GM04504 (cell line): ENCODE measurements at regions not wholly inside any gene's neighbourhood (a gene's known extent, or its start where the extent isn't known, plus 50 kb on each side); places are given as distances from the start of the nearest gene placed in this dataset.
"Not testable (repeated sequence)": the region's sequence is repeated elsewhere in the genome, so short reads cannot be mapped to it uniquely, and the experiment has no call there.

ENCODE experiments used
- DNase-seq: peaks from one replicate; pipeline ENCODE4 v3.0.0-alpha.2; 2012; ENCODE audit warnings: low read depth

DNA sequence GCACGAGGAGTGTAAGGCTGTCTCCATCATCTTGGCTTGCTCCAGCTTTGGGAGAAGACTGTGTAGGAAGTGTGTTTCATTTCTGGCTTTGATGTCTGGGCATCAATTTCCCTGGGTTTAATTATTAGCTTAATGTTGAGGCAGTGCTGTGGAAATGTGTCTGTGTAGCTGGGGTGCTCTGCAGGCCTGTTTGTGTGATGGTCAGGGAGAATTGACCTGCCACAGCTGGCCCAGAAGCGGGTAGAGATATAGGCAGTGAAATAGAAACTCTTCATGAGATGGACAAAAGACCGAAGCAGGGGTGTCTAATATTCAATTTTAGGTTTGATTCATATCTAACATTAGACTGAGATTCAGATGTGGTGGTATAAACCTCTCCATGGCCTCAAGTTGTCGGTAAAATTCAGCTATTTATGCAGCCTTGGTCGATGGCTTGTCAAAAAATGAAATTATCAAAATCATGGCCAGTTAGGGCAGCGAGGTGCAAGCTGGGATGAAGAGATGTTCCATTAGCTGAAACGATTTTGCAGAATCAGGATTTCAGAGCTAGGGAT is 95.3 kb upstream of the SNX9 start:
- DNase-seq, result no peak

DNA sequence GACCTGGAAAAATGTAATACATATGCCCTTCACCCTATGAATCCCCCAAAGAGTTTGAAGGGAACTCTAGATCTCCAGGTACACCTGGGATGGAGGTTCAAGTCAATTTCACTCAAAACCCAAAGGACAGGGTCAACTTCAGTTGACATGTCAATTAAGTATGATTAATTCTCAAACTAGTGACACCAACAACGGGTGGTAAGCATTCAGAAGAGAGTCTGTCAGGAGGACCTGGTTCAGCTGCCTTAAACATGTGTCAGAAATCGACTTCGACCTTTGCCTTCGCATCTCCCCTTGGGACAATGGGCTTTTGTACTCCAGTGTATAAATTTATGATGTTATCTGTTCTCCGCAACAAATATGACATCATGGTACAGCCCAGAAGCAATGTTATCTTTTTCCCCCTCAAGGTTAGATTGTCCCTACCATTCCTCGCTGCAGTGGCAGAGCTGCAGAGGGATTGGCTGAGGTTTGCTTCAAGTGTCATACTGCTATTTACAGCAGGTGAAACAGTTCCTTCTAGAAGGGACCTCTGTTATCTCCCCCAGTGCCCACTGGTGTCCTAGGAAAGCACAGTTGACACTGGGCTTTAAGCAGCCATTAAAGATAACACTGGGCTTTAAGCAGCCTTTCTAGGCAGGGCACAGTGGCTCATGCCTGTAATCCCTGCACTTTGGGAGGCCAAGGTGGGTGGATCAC is 94.7 kb upstream of the SNX9 start:
- no peak for DNase-seq

DNA sequence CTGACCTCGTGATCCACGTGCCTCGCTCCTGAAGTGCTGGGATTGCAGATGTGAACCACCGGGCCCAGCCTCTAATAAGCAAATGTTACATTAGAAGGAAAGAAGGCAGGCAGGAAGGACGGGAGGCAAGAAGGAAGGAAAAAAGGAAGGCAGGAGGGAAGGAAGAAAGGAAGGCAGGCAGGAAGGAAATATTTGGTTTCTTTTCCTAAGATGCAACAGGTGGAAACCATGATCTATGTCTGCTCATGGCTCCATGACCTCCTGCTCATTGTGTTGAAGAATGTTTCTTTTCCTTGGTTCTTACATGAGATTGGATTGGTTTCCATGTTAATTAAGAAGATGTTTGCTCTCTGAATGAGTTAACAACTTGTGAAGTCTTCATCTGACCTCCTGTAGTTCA is 91.8 kb upstream of the SNX9 start:
- DNase-seq, result no peak

DNA sequence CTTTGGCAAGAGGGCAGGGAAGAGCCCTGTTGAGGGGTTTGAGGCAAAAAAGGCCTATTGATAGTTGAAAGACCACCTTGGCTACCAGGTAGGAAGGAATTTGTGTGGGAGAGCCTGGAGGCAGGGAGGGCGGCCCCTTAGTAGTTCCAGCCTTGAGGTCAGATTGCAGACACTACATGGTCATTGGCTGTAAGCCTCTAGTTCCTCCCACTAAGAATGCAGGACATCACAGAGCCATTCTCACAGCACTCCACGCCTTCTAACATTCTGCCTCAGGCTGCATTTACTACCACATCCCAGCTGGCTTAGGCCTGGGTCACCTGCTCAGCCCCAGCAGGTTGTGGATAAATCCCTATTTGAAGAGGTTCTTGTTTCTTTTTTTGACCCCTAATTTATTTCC is 91.0 kb upstream of the SNX9 start:
- no peak for DNase-seq

DNA sequence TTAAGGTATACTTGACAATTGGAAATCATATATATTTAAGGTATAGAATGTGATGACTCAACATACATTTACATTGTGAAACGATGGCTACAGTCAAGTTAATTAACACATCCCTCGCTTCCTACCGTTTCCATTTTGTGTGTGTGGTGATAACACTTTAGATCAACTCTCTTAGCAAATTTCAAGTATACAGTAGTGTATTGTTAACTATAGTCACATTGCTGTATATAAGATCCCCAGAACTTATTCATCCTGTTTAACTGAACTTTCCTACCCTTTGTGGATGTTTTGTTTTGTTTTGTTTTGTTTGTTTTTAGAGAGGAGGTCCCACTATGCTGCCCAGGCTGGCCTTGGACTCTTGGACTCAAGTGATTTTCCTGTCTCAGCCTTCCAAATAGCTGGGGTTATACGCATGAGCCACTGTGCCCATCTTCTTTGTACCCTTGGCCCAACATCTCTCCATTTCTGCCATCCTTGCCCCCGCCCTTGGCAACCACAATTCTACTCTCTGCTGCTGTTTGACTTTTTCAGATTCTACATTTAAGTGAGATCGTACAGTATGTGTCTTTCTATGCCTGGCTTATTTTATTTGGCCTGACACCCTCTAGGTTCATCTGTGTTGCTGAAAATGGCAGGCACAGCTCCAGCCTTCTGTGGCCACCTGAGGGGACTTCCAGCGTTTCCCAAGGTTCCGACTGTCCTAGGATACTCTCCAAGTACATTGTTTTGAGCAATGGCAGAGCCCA is 90.5 kb upstream of the SNX9 start:
- no peak for DNase-seq

DNA sequence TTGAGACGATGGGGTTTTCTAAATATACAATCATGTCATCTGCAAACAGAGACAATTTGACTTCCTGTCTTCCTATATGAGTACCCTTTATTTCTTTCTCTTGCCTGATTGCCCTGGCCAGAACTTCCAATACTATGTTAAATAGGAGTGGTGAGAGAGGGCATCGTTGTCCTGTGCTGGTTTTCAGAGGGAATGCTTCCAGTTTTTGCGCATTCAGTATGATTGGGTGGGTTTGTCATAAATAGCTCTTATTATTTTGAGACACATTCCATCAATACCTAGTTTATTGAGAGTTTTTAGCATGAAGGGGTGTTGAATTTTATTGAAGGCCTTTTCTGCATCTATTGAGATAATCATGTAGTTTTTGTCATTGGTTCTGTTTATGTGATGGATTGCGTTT is 86.5 kb upstream of the SNX9 start:
- not testable (repeated sequence) for DNase-seq

DNA sequence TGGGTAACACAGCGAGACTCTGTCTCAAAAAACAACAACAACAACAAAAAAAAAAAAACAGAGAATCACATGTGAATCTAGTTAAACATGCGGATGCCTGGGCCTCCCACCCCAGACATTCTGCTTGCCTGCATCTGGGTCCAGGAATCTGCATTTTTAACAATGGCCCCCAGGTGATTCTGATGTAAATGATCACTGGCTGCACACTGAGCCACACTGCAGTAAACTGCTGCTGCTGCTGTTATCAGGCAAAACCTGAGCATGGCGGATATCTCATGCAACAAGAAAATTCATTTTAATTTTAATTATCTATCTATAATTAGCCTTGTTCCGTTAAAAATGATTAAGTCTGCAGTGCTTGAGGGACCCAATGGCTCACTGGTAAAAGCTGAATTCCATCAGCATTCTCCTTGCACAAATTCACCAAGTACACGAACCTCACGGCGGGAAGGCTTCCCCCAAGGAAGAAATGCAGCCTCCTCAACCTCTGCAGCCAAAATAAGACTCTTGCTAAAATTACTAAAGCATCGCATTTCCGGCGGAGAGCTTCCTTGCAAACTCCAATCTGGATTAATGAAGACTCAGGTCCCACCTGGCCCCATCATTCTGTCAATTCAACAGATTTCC is 81.6 kb upstream of the SNX9 start:
- no peak for DNase-seq

DNA sequence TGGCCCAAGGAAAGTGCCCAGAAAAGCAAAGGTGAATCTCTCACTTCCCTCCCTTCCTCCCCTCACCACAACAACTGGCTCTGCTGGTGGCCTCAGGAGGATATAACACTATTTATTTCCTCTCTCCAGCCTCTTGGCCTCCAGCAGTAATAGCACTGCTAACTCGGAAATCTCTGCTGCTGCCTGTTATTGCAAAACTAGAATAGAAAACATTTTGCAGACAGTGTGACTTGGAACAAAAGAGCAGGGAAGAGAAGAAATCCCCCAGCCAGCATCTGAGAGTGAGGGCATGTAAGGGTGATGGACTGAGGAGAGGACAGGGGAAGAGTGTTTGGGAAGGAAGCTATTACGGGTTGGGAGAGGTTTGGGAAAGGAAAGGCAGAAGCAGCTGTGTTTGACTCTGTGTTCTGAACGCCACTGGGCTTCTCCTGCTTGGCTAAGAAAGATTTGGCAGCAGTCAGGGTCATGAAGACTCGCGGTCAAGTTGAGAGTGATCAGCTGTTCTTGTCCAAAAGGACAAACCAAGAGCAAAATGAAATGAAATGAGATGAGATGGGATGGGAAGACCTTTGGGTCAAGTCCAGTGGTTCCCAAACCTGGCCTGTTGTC is 81.0 kb upstream of the SNX9 start:
- DNase-seq, result no peak

DNA sequence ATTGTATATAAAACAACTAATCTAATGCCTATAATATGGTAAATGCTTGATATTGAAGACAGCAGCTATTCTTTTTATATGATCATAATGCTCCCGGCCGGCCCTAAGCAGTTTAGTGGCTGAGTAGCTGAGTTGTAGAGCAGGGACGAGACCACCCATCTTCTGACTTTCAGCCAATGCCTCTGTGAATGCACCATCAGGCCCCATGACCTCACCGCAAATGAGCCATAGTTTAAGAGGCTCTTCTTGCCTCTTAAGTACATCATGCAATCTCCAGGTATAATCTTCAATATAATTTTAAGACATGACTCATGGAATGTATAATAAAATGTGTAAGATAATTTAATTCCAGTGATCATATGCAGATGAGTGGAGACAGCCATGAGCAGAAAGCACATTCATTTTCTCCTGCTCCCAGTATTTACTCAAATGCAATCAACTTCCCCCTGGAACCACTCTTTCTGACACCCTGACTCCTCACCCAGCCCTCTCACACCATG is 78.9 kb upstream of the SNX9 start:
- no peak for DNase-seq

DNA sequence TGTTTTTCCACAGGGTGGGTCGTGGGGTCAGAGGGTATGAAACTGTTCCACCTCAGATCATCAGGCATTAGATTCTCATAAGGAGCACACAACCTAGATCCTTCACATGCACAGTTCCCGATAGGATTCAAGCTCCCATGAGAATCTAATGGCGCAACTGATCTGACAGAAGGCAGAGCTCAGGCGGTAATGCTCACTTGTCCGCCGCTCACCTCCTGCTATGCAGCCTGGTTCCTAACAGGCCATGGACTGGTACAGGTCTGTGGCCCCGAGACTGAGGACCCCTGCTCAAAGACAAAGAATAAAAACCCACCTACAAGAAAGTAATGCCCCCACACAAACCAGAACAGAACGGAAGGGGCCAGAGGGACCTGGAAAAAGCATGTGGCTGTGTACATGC is 76.1 kb upstream of the SNX9 start:
- no peak for DNase-seq

DNA sequence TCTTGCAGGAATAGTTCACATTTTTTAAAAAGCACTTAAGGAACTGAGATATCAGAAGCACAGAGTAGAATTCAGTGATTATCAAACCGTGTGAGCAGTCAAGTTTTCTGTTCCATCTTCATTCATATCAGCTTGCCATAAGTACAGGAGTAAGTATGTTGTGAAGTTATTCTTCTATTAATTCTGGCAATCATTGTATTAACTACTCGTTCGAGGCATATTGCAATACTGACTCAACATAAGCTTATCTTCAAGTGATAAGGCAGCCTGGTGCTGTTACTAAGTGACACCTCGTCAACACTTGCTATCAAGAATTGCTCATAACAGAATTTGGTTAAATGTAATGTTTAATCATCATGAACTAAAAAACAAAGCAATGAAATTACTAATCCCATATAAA is 75.7 kb upstream of the SNX9 start:
- no peak for DNase-seq

DNA sequence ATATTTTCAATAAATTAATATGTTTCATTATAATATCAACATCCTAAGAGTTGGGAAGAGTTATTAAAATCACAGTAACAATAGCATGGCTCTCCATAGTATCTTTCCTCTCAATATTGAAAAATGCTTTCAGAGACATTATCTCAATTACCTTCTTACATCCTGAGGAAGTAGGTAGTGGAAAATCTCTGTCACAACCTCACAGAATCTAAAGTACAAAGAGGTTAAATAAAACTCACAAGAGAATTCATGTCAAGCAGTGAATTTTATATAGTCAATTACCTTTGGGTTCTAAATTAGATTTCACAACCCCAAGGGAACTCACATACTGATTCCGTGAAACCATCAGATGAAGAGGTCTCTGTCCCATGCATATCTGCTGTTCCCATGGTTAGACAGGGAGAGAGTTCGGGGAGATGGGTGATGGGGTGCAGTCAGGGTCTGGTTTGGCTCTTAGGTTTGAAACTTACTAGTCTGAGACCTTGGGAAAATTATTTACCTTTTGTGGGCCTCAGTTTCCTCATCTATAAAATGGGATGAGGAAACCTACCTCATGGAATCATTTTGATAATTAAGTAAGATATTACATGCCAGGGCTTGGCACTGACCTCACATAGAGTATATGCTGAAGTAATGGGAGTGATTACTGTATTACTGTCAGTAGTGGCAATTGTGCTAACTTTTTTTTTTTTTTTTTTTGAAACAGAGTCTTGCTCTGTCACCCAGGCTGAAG is 74.0 kb upstream of the SNX9 start:
- DNase-seq, result no peak

DNA sequence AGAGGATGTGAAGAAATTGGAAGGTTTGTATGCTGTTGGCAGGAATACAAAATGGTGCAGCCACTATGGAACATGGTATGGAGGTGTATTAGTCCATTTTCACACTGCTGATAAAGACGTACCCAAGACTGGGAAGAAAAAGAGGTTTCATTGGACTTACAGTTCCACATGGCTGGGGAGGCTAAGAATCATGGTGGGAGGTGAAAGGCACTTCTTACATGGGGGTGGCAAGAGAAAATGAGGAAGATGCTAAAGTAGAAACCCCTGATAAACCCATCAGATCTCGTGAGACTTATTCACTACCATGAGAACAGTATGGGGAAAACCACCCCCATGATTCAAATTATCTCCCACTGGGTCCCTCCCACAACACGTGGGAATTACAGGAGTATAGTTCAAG is 72.1 kb upstream of the SNX9 start:
- DNase-seq, result not testable (repeated sequence)

DNA sequence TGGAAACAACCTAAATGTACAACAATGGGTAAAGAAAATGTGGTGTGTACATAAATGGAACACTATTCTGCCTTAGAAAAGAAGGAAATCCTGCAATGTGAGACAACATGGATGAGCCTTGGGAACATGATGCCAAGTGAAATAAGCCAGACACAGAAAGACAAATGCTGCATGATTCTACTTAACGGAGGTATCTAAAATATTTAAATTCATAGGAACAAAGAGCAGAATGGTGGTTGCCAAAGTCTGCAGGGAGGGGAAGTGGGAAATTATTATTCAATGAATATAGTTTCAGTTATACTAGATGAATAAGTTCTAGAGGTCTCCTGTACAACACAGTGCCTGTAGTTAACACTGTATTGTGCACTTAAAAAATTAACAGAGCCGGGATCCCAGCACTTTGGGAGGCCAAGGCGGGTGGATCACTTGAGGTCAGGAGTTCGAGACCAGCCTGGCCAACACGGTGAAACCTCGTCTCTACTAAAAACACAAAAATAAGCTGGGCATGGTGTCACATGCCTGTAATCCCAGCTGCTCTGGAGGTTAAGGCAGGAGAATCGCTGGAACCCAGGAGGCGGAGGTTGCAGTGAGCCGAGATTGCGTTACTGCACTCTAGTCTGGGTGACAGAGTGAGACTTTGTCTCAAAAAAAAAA is 71.4 kb upstream of the SNX9 start:
- DNase-seq, result no peak

DNA sequence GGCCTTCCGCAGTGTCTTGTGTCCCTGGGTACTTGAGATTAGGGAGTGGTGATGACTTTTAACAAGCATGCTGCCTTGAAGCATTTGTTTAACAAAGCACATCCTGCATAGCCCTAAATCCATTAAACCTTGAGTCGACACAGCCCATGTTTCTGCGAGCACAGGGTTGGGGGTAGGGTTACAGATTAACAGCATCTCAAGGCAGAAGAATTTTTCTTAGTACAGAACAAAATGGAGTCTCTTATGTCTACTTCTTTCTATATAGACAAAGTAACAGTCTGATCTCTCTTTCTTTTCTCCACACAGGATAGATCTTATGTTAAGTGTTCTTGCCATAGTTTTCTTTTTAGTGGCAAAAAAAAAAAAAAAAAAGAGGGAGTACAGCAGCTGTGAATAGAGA is 70.2 kb upstream of the SNX9 start:
- DNase-seq, result not testable (repeated sequence)

DNA sequence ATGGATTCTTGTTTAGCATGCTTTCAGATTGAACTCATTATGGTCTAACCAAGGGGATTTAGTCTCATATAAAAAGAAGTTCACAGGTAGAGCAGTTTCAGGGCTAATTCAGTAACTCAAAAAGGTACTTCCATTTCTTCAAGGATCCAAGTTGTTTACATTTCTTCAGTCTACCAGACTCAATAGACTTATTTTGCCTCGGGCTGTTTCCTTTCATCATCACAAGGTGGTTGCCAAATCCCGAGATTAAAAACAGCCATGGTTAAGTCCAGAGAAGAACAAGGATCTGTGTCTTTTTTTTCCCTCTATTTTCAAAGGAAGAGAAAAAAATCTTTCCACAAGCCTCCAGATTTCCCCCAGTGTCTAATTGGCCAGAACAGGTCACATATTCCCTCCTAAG is 69.8 kb upstream of the SNX9 start:
- DNase-seq, result no peak

DNA sequence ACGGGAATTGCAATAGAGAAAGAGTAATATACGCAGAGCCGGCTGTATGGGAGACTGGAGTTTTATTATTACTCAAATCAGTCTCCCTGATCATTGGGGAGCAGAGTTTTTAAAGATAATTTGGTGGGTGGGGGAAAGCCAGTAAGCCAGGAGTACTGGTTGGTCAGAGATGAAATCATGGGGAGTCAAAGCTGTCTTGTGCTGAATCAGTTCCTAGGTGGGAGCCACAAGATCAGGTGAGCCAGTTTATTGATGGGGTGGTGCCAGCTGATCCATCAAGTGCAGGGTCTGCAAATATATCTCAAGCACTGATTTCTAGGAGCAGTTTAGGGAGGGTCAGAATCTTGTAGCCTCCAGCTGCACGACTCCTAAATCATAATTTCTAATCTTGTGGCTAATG is 69.2 kb upstream of the SNX9 start:
- DNase-seq, result not testable (repeated sequence)

DNA sequence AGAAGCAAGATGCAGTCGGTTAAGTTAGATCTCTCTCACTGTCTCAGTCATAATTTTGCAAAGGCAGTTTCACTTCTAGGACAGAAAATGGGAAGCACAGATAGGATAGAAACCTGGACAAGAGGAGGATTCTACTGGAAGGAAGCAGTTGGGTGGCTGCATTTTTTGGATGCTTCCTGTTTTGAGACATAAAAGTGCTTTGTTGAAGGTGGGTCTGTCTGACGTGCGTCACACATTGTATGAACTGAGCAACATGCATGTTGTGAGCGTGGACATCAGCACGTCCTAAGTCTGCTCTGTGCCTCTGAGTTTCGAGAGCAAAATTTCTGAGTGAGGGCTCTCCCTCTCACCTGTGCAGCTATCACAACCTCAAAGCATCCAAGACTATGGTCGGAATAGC is 68.7 kb upstream of the SNX9 start:
- no peak for DNase-seq

DNA sequence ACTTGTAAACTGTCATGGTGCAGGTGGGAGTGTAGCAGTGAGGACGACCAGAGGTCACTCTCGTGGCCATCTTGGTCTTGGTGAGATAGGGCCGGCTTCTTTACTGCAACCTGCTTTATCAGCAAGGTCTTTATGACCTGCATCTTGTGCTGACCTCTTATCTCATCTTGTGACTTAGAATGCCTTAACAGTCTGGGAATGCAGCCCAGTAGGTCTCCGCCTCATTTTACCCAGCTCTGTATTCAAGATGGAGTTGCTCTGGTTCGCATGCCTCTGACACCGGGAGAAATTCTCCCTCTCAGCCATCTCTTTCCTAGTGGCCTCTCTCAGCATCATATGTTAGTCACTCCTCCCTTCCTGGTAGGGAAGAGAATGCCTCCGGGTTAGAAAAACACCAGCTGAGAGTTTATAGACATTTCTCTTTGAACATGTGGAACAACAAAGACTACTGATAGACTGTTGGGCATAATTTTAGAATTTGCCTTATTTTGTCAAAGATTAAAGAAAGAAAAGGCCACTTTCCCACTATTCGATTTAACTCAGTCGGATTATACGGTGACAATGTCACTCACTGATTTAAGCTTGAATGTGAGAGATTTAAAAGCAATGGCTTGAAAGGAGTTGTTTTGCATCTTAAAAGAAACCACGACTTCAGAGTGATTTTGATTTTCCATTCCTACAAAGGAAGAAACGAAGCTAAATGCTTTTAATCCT is 67.9 kb upstream of the SNX9 start:
- no peak for DNase-seq

DNA sequence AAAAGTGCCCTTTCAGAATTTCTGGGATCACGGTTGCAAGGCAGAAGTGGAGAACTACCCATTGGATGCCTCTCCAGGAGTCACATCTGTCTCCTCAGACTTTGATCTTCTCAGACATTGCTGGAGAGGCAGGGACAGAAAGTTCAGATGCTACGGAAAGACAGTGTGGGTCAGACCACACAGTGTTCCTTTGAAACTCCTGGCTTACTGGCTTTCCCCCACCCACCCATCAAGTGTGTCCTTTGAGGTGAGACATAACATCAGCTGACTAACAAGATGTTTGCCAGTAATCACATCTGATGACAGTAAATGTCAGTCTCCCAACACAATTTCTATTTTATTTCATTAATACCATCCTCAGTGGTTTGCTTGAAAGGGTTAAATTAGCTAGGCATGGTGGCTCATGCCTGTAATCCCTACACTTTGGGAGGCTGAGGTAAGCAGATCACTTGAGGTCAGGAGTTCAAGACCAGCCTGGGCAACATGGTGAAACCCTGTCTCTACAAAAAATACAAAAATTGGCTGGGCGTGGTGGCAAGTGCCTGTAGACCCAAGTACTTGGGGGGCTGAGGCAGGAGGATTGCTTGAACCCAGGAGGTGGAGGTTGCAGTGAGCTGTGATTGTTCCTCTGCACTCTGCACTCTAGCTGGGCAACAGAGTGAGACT is 67.2 kb upstream of the SNX9 start:
- no peak for DNase-seq
